ENCODE measurements at regions not wholly inside any gene's neighbourhood (a gene's known extent, or its start where the extent isn't known, plus 50 kb on each side); places are given as distances from the start of the nearest gene placed in this dataset.

DNA sequence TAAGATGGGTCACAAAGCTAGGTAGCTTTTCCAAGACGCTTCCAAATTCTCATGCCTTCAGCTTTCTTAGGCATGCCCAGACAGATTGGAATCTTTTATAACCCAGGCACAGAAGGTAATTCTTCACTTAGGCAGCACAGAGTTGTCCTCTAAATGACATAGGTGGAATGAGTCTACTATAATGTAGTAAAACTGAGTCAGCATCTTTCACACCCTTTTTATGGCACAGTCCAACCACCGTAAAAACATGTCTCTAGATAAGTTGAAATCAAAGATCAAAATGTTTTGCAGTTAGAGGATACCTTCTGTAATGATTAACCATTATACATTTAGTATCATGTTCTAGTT lies 128.4 kb upstream of the FAT1 start:
- DNase-seq: no peak
- Mint-ChIP-seq H3K27ac (no peak overlapping the region), H3K4me1 (no peaks in the 10 kb centered on the region), H3K9me3 (peaks cover 14 to 17% of the 10 kb centered on the region in 2 donors), H3K36me3 (no peaks in the 10 kb centered on the region), H3K27me3 (ENCODE audit: low read depth in 2 of 2) (no peaks in the 10 kb centered on the region), H3K4me3 (no peak overlapping the region)
- H3K9me3 ChIP-seq (ENCODE audit: control insufficient read depth, insufficient read depth, low read length): peaks cover 5% of the 10 kb centered on the region
- H3K36me3 ChIP-seq (ENCODE audit: control insufficient read depth, insufficient read depth, low read length): no peaks in the 10 kb centered on the region
- H3K27ac ChIP-seq (ENCODE audit: low read length): no peak overlapping the region
- H3K4me1 ChIP-seq (ENCODE audit: control insufficient read depth, insufficient read depth, low read length): no peaks in the 10 kb centered on the region
- 57% methylated on average over 1 of the region's 2 CpGs for WGBS (ENCODE audit: insufficient coverage)
- H3K4me3 ChIP-seq (ENCODE audit: low read length): no peak overlapping the region
- H3K27me3 ChIP-seq (ENCODE audit: control insufficient read depth, insufficient read depth, low read length): no peaks in the 10 kb centered on the region
- ATAC-seq: no peak
- TF ChIP-seq, protein P1, sequence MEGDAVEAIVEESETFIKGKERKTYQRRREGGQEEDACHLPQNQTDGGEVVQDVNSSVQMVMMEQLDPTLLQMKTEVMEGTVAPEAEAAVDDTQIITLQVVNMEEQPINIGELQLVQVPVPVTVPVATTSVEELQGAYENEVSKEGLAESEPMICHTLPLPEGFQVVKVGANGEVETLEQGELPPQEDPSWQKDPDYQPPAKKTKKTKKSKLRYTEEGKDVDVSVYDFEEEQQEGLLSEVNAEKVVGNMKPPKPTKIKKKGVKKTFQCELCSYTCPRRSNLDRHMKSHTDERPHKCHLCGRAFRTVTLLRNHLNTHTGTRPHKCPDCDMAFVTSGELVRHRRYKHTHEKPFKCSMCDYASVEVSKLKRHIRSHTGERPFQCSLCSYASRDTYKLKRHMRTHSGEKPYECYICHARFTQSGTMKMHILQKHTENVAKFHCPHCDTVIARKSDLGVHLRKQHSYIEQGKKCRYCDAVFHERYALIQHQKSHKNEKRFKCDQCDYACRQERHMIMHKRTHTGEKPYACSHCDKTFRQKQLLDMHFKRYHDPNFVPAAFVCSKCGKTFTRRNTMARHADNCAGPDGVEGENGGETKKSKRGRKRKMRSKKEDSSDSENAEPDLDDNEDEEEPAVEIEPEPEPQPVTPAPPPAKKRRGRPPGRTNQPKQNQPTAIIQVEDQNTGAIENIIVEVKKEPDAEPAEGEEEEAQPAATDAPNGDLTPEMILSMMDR (IDR thresholded peaks at IDR 0.05): no peak
- intact Hi-C loops (cut with micrococcal nuclease): no loop called here

DNA sequence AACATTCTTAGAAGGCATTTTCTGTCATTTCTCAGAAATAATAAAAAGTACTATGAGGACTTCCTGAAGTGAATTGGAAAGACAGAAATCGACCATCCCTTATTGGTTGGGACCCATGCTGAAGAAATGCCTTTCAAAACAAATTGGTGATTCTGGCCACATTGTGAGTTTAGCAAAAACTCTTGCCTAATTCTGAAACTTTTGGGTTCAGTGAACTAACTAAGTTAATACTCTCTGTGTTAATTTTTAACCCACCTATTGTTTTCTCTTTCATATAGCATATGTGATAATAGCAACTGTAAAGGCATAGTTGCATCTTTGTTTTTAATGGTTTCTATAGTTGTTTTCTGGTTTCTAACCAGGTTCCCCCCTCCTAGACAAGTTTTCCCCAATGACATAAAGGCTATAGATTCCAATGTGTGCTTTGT lies 129.3 kb upstream of the FAT1 start:
- Histone ChIP-seq H3K4me3 (ENCODE audit: low read length) (no peak overlapping the region), H3K4me1 (ENCODE audit: control insufficient read depth, insufficient read depth, low read length) (no peaks in the 10 kb centered on the region), H3K27ac (ENCODE audit: low read length) (no peak overlapping the region), H3K36me3 (ENCODE audit: control insufficient read depth, insufficient read depth, low read length) (no peaks in the 10 kb centered on the region), H3K27me3 (ENCODE audit: control insufficient read depth, insufficient read depth, low read length) (no peaks in the 10 kb centered on the region), H3K9me3 (ENCODE audit: control insufficient read depth, insufficient read depth, low read length) (peaks cover 3% of the 10 kb centered on the region)
- no peak for DNase-seq
- Mint-ChIP-seq H3K9me3 (peaks cover 11 to 16% of the 10 kb centered on the region in 2 donors), H3K4me1 (no peaks in the 10 kb centered on the region), H3K4me3 (no peak overlapping the region), H3K36me3 (no peaks in the 10 kb centered on the region), H3K27ac (no peak overlapping the region), H3K27me3 (ENCODE audit: low read depth in 2 of 2) (no peaks in the 10 kb centered on the region)
- no peak for ATAC-seq
- TF ChIP-seq, protein P1 (IDR thresholded peaks at IDR 0.05): no peak
- 13% methylated on average over 1 of the region's 1 CpG for WGBS (ENCODE audit: insufficient coverage)
- intact Hi-C loops (cut with micrococcal nuclease): no loop called here

DNA sequence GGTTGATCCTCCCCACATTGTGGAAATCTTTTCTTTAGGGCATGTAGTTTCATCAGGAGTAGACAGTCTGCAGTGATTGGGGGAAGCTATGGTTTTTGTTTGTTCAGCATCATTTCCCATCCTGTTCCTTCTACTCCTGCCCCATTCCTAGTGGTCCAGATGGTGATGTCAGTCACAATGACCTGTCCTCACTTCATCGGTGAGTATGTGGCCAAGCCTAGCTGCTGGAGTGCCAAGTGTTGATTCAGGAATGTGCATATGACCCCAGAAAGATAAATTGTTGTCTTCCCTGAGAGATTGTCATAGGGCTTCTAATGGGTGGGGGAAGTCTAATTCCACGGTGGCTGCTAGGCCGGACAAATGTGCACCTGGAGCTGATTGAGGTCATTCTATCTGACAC lies 130.6 kb upstream of the FAT1 start:
- no peaks in the 10 kb centered on the region for H3K27me3 Mint-ChIP-seq (ENCODE audit: low read depth in 2 of 2)
- Histone ChIP-seq H3K27me3 (ENCODE audit: control insufficient read depth, insufficient read depth, low read length) (no peaks in the 10 kb centered on the region), H3K9me3 (ENCODE audit: control insufficient read depth, insufficient read depth, low read length) (peaks cover 3% of the 10 kb centered on the region), H3K4me1 (ENCODE audit: control insufficient read depth, insufficient read depth, low read length) (no peaks in the 10 kb centered on the region), H3K27ac (ENCODE audit: low read length) (no peak overlapping the region), H3K36me3 (ENCODE audit: control insufficient read depth, insufficient read depth, low read length) (no peaks in the 10 kb centered on the region), H3K4me3 (ENCODE audit: low read length) (no peak overlapping the region)
- ATAC-seq (no peak), DNase-seq (no peak)
- intact Hi-C loops (cut with micrococcal nuclease): no loop called here
- WGBS (ENCODE audit: insufficient coverage): 97% methylated on average over 3 of the region's 3 CpGs
- no peaks in the 10 kb centered on the region for H3K36me3 Mint-ChIP-seq
- peaks cover 11 to 14% of the 10 kb centered on the region in 2 donors for H3K9me3 Mint-ChIP-seq
- H3K4me3 Mint-ChIP-seq: no peak overlapping the region
- no peak overlapping the region for H3K27ac Mint-ChIP-seq
- no peaks in the 10 kb centered on the region for H3K4me1 Mint-ChIP-seq
- TF ChIP-seq, protein P1 (IDR thresholded peaks at IDR 0.05): no peak

- H3K4me1 Mint-ChIP-seq: no peaks in the 10 kb centered on the region
- WGBS (ENCODE audit: insufficient coverage): 86% methylated on average over 1 of the region's 1 CpG
- Histone ChIP-seq H3K4me3 (ENCODE audit: low read length) (no peak overlapping the region), H3K9me3 (ENCODE audit: control insufficient read depth, insufficient read depth, low read length) (peaks cover 3% of the 10 kb centered on the region), H3K27ac (ENCODE audit: low read length) (no peak overlapping the region), H3K27me3 (ENCODE audit: control insufficient read depth, insufficient read depth, low read length) (no peaks in the 10 kb centered on the region), H3K36me3 (ENCODE audit: control insufficient read depth, insufficient read depth, low read length) (no peaks in the 10 kb centered on the region), H3K4me1 (ENCODE audit: control insufficient read depth, insufficient read depth, low read length) (no peaks in the 10 kb centered on the region)
- H3K9me3 Mint-ChIP-seq: peaks cover 11% of the 10 kb centered on the region in 2 donors
- H3K36me3 Mint-ChIP-seq: no peaks in the 10 kb centered on the region
- H3K27ac Mint-ChIP-seq: no peak overlapping the region
- TF ChIP-seq, protein P1 (IDR thresholded peaks at IDR 0.05): no peak
- no peaks in the 10 kb centered on the region for H3K27me3 Mint-ChIP-seq (ENCODE audit: low read depth in 2 of 2)
- DNase-seq (no peak), ATAC-seq (no peak)
- no peak overlapping the region for H3K4me3 Mint-ChIP-seq
- intact Hi-C loops (cut with micrococcal nuclease): no loop called here
Measured at GRCh38 chr4:186855111-186855510, 131.5 kb upstream of the FAT1 start.
